H1 (cell line): ENCODE measurements at regions not wholly inside any gene's neighbourhood (a gene's known extent, or its start where the extent isn't known, plus 50 kb on each side); places are given as distances from the start of the nearest gene placed in this dataset.

Experiments used
- FOSL1 ChIP-seq: IDR thresholded peaks from 2 replicates; pipeline ENCODE4 v1.6.1; 2011; ENCODE audit warnings: mild to moderate bottlenecking, low read depth, low read length, moderate library complexity; ENCODE audit not compliant: insufficient read depth
- KDM1A ChIP-seq: fragments of 200-600, 300-600 bp; sonication (generic); IDR thresholded peaks from 2 replicates; pipeline ENCODE4 v1.7.1; 2016; ENCODE audit warnings: mild to moderate bottlenecking, low read length, borderline replicate concordance
- KDM4A ChIP-seq: IDR thresholded peaks from one replicate; pipeline ENCODE4 v1.7.1; 2012; ENCODE audit warnings: low read depth, mild to moderate bottlenecking, moderate library complexity, low read length, inconsistent platforms; ENCODE audit not compliant: severe bottlenecking
- NANOG ChIP-seq: IDR thresholded peaks from 2 replicates; pipeline ENCODE4 v1.6.1; 2011; ENCODE audit warnings: low read length, low read depth, mild to moderate bottlenecking, inconsistent platforms; ENCODE audit not compliant: insufficient read depth, poor library complexity, severe bottlenecking
- POLR2AphosphoS5 ChIP-seq: IDR thresholded peaks from 2 replicates; pipeline ENCODE4 v1.6.1; 2011; ENCODE audit warnings: low read depth, low read length
- RBBP5 ChIP-seq: IDR thresholded peaks from 2 replicates; pipeline ENCODE4 v1.7.1; 2012; ENCODE audit warnings: low read depth, mild to moderate bottlenecking, inconsistent platforms, low read length, moderate library complexity, borderline replicate concordance
- TAF7 ChIP-seq: optimal IDR thresholded peaks from 2 replicates; pipeline ENCODE3; 2011; ENCODE audit warnings: low read depth, mild to moderate bottlenecking, inconsistent platforms, low read length, moderate library complexity, borderline replicate concordance

DNA sequence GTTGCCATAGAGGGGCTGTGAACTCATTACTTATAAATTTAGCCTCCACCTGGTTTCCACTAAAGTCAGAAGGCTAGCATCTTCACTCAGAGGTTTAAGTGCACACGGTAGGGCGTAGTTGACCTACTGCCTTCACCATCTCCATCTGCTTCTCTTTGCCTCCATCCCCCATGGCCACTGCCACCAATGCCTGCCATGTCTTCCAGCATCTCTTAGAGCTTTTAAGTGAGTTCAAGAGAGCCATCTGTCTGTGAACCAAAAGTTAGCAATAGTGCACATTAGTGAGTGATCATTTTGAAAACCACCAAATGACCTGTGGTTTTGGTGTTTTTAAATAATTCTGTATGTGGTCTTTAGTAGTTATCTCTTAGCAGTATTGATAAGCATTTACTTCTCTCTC lies 102.0 kb downstream of the DMRTA1 start (continued):
- TF ChIP-seq NANOG, result no peak
- TF ChIP-seq TAF7, result no peak
- no peak for TF ChIP-seq KDM4A
- TF ChIP-seq RBBP5, result no peak
- TF ChIP-seq POLR2AphosphoS5, result no peak
- no peak for TF ChIP-seq KDM1A
- TF ChIP-seq FOSL1, result no peak
